Astrocyte (in vitro differentiated cells and primary cell): ENCODE measurements at regions not wholly inside any gene's neighbourhood (a gene's known extent, or its start where the extent isn't known, plus 50 kb on each side); places are given as distances from the start of the nearest gene placed in this dataset.

Source experiments
- CTCF ChIP-seq: IDR thresholded peaks from 2 replicates; pipeline ENCODE4 v1.5.1; 2011; ENCODE audit warnings: low read depth, mild to moderate bottlenecking, inconsistent platforms, low read length, moderate library complexity; ENCODE audit not compliant: insufficient read depth
- EZH2 ChIP-seq: IDR thresholded peaks from 2 replicates; pipeline ENCODE4 v1.6.1; 2012; ENCODE audit warnings: mild to moderate bottlenecking, low read length, inconsistent platforms; ENCODE audit not compliant: insufficient read depth

- TF ChIP-seq CTCF (no peak), EZH2 (no peak)
These were observed 355.9 kb downstream of the PIK3C3 start for GRCh38 chr18:42310956-42311355.
